ENCODE measurements at regions not wholly inside any gene's neighbourhood (a gene's known extent, or its start where the extent isn't known, plus 50 kb on each side); places are given as distances from the start of the nearest gene placed in this dataset.
"Not testable (repeated sequence)": the region's sequence is repeated elsewhere in the genome, so short reads cannot be mapped to it uniquely, and the experiment has no call there.

DNA sequence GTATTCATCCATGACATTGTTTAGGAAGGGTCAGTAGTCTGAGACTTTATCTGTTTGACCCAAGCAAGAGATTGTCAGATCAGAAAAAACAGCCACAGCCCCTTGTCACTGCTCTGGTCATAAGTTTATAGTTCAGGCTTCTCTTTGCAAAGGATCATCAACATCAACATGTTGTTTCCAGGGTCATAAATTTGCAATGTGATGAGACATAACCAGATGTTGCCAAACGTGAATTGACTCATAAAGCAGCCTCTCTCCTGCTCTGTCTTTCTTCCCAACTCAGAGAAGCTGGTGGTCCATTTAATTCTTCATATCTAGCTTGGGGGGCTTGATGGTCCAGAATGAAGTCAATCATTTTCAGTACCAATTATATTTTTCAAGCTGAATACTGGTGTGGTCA lies 507.2 kb upstream of the PBX1 start:
- DNase-seq: no peak

GRCh38 chr1:164054331-164054730 lies 504.7 kb upstream of the PBX1 start:
- peak; percentile 84 for DNase-seq

DNA sequence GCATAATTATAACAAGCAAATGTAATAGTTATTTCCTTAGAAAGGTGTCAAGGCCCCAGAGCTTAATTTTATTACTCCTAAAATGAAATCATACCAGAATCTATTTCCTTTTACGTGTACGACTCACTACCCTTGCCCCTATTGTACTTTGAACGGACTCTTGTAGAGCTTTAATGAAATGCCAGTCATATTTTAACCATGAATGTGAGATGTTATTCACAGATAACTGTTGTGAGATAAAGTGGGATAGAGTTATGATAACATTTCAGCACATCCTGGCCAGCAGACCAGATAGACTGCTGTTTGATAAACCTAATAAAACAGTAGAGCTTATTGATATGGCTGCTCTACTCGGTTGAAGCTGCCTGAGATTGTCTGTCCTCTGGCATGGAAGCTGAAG lies 500.8 kb upstream of the PBX1 start:
- no peak for DNase-seq

DNA sequence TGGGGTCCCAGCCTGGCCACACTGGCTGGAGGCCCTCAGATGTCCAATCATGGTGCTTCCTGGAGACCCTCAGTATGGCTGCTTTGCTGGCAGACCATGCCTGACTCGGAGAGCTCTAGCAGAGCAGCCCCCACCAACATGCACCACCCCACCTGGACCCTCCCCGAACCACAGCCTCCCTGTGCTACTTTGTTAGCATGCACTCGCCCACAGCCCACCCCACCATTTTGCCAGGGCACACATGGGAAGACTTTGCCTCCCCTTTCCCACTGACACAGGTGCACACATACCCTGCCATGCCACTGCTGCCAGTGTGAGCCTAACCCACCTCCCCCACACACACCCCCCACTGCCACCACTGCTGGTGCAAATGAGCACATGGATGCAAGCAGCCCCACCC lies 497.5 kb upstream of the PBX1 start:
- DNase-seq: no peak

- DNase-seq: no peak
Measured at GRCh38 chr1:164064501-164064900, 494.5 kb upstream of the PBX1 start.

DNA sequence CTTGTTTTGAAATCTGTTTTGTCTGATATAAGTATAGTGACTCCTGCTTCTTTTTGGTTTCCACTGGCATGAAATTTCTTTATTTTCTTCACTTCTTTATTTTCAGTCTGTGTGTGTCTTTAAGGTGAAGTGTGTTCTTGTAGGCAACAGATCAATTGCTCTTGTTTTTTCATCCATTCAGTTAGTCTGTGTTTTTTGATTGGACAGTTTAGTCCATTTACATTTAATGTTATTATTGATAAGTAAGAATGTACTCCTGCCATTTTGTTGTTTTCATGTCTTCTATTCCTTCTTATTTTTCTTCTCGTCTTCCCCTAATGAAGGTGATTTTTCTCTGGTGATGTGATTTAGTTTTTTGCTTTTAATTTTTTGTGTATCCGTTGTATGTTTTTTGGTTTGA lies 487.7 kb upstream of the PBX1 start:
- DNase-seq: no peak

DNA sequence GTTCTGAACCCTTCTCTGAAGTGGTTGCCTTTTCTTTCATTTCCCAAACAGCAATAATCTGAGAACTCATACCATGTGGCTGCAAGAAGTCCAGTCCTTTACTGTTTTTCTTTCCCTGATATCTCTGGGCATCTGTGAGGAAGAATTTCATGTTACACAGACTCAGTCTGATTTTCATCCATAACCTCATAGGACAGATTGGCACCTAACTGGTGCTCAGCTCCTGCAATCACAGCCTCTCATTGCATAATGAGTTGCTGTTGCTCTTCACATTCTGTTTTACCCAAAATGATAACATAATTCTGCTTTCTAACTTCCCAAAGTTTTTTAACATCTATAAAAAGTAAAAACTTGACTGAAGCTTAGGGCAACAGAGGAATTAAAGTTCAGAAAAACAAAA lies 472.2 kb upstream of the PBX1 start:
- DNase-seq: no peak

DNA sequence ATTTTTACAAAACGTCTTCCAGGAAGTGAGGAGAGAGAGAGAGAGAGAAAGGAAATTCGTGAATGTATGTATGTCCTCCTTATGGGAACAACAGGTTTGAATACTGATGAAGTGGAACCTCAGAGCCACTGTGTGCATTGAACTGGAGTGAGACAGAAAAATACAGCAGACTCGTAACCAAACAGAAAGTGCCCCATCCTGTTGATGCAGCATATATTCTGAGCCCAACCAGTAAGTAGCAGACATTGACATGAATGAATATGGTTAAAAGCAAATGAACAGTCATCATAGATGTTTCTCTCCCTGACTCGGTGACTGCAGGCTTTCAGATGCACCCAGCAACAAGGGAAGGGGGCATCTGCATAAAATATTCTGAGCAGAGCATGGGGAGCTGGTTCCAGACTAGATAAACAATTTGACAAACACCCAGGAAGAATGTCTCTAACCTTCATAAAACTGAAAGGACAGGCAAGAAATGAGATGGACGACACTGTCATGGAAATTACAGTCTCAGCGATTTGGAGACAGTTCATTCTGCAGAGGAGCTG lies 471.0 kb upstream of the PBX1 start:
- DNase-seq: no peak

DNA sequence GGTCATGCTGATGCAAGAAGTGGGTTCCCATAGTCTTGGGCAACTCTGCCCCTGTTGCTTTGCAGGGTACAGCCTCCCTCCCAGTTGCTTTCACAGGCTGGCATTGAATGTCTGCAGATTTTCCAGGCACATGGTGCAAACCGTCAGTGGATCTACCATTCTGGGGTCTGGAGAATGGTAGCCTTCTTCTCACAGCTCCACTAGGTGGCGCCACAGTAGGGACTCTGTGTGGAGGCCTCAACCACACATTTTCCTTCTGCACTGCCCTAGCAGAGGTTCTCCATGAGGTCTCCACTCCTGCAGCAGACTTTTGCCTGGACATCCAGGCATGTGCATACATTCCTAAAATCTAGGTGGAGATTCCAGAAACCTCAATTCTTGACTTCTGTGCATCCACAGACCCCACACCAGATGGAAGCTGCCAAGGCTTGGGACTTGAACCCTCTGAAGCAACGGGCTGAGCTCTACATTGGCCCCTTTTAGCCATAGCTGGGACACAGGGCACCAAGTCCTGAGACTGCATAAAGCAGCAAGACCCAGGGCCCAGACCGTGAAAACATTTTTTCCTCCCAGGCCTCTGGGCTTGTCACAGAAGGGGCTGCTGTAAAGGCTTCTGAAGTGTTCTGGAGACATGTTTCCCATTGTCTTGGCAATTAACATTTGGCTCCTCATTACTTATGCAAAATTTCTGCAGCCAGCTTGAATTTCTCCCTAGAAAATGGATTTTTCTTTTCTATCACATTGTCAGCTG lies 466.2 kb upstream of the PBX1 start:
- no peak for DNase-seq

- DNase-seq: no peak
Measured at GRCh38 chr1:164093543-164093942, 465.4 kb upstream of the PBX1 start.

GRCh38 chr1:164101802-164102201 lies 457.2 kb upstream of the PBX1 start:
- no peak for DNase-seq

DNA sequence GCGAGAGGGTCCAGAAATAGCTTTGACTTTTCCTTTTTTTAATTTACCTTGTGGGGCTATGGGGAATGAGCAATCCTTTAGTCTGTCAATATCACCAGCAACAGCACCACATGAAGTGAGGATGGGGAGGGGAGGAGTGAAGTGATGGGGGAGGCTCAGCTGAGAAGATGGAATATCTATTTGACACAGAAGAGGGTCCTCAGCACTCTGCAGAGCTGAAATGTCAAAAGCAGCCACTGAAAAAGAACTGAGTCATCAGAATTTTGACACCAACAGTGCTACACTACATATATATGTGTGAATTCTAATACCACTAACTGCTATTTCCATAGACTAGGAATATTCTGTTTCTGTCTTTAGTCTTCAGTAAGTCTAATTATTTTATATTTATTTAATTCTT lies 427.0 kb upstream of the PBX1 start:
- DNase-seq: no peak

GRCh38 chr1:164137273-164137925 lies 421.6 kb upstream of the PBX1 start:
- peak; percentile 96 for DNase-seq

GRCh38 chr1:164141797-164142196 lies 417.2 kb upstream of the PBX1 start:
- no peak for DNase-seq

GRCh38 chr1:164154622-164155021 lies 404.4 kb upstream of the PBX1 start:
- DNase-seq: no peak

GRCh38 chr1:164155347-164155746 lies 403.6 kb upstream of the PBX1 start:
- DNase-seq: no peak

- no peak for DNase-seq
Measured at GRCh38 chr1:164163289-164163849, 395.6 kb upstream of the PBX1 start.

DNA sequence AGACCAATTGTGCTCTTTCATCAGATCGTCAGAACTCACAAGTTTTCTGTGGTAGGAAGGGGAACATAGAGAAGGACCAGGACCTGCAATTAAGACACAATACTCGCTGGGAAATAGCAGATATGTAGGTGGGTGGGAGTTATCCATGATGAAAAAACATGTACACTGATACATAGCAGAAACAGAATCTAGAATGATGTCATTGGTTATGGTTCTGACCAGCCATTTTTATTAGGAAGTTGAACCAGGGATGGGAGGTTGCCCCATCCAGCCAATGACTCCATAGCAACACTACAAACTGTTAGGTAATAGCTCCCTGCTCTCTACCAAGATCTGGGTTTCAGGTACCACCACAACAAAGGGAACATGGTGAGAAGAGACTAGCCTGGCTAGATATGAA lies 393.5 kb upstream of the PBX1 start:
- DNase-seq: no peak

DNA sequence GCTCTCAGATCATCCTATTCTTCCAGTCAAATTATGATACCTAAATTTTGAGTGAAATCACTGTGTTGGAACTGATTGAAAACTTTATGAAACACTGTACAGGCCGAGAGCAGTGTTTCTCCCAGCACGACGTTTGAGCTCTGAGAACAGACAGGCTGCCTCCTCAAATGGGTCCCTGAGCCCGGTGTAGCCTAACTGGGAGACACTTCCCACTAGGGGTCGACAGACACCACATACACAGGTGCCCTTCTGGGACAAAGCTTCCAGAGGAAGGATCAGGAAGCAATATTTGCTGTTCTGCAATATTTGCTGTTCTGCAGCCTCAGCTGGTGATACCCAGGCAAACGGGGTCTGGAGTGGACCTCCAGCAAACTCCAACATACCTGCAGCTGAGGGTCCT lies 392.5 kb upstream of the PBX1 start:
- DNase-seq: not testable (repeated sequence)

DNA sequence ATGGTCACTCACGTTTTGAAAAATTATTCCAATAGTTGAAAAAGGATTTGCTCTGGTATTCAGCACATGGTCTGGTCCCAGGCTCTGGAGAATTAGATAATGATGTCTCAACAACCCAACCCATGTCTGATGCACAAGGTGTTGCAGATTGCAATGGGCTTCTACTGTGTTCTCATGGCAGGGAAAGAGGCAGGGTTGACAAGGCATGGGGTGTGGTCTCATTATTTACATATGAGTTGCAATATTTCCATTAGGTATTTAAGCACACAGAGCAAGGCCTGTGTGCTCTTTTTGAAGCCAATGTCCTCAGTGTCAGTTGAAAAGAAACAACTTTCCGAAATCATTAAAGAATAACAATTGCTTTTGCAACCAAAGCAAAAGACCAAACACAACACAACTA lies 381.9 kb upstream of the PBX1 start:
- DNase-seq: no peak

- no peak for DNase-seq
Measured at GRCh38 chr1:164180824-164181223, 378.2 kb upstream of the PBX1 start.

- DNase-seq: no peak
Measured at GRCh38 chr1:164183854-164184635, 374.9 kb upstream of the PBX1 start.

GRCh38 chr1:164186881-164187280 lies 372.1 kb upstream of the PBX1 start:
- DNase-seq: no peak

Data from NCI-H1105 treated with DMSO at 0.1 percent for 48 hours (cell line).